RWPE1 (cell line): ENCODE measurements at regions not wholly inside any gene's neighbourhood (a gene's known extent, or its start where the extent isn't known, plus 50 kb on each side); places are given as distances from the start of the nearest gene placed in this dataset.

Source experiments
- CTCF ChIA-PET: fragments of 350-600 bp; sonication (Branson Sonifier 250); formaldehyde crosslinking; extraction: SDS; loops from one replicate; lab custom pipeline; 2021; lab: Yijun Ruan, JAX
- POLR2A ChIA-PET: fragments of 400-600 bp; formaldehyde crosslinking; extraction: SDS; loops from one replicate; lab custom pipeline; 2020; ENCODE audit warnings: antibody characterized with exemption; ENCODE audit not compliant: low non-redundant PET; lab: Yijun Ruan, JAX
- DNase-seq: peaks from one replicate; pipeline ENCODE4 v3.0.0; 2012; ENCODE audit warnings: low spot score
- H3K27ac ChIP-seq: fragments of 450-650 bp; 2 replicates; pipeline ENCODE4 v1.5.1; 2017
- TF ChIP-seq, protein P1 (sequence below): fragments of 450-650 bp; conservative IDR thresholded peaks from 2 replicates; pipeline ENCODE4 v1.5.1; 2017; ENCODE audit warnings: low read depth, mild to moderate bottlenecking

DNA sequence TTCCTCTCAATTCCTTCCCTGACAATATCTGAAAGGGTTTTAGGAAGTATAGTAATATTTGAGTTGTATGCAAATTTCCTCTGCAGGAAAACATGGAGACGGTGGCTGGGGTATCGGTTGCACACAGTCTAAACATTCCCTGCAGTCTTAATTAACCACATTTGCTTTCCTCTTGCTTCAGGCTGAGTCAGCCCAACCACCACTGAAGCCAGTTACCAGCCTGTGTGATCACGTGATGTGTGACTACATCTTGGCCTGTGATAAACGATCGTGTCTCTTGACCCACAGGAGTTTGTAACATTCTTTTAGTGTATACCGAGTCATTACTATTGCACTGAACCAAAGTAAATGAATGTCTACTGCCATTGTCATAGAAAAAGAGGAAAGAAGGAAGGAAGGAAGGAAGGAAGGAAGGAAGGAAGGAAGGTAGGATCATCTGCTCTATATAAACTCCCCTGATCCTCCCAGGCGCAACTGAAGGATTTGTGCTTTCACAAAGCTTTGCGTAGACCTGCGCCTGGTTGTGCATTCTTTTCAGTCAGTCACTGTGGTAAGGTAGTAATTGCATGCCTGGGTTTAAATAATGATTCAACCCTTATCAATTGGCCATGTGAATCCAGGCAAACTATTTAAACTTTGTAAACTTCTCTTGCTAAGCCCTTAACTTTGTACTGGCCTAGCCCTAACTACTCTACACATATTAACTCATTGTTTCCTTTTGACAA is 280.6 kb upstream of the SALL1 start:
- no peak overlapping the region for H3K27ac ChIP-seq
- TF ChIP-seq, protein P1, sequence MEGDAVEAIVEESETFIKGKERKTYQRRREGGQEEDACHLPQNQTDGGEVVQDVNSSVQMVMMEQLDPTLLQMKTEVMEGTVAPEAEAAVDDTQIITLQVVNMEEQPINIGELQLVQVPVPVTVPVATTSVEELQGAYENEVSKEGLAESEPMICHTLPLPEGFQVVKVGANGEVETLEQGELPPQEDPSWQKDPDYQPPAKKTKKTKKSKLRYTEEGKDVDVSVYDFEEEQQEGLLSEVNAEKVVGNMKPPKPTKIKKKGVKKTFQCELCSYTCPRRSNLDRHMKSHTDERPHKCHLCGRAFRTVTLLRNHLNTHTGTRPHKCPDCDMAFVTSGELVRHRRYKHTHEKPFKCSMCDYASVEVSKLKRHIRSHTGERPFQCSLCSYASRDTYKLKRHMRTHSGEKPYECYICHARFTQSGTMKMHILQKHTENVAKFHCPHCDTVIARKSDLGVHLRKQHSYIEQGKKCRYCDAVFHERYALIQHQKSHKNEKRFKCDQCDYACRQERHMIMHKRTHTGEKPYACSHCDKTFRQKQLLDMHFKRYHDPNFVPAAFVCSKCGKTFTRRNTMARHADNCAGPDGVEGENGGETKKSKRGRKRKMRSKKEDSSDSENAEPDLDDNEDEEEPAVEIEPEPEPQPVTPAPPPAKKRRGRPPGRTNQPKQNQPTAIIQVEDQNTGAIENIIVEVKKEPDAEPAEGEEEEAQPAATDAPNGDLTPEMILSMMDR, result no peak
- CTCF ChIA-PET, result interaction anchor here (0.6 kb wide), 1 partner anchor 54 kb away, joined by 3 read pairs; no protein-coding TSS in a partner anchor
- POLR2A ChIA-PET, result no interaction called here
- peak; percentile 66 for DNase-seq

GRCh38 chr16:51430716-51431369 is 279.8 kb upstream of the SALL1 start:
- CTCF ChIA-PET, result interaction anchor here (0.6 kb wide), 3 partner anchors 10 to 1512 kb away, joined by 3 to 7 read pairs (median 4); no protein-coding TSS in a partner anchor
- DNase-seq, result no peak
- TF ChIP-seq, protein P1, result no peak
- POLR2A ChIA-PET, result no interaction called here
- H3K27ac ChIP-seq, result no peak overlapping the region

- TF ChIP-seq, protein P1, result no peak
- POLR2A ChIA-PET, result no interaction called here
- CTCF ChIA-PET, result no interaction called here
- H3K27ac ChIP-seq, result no peak overlapping the region
- DNase-seq, result no peak
Measured at GRCh38 chr16:51429041-51429440, 278.0 kb upstream of the SALL1 start.

GRCh38 chr16:51427085-51427484 is 276.0 kb upstream of the SALL1 start:
- TF ChIP-seq, protein P1, result no peak
- no peak overlapping the region for H3K27ac ChIP-seq
- POLR2A ChIA-PET, result no interaction called here
- CTCF ChIA-PET, result interaction anchor here (0.6 kb wide), 1 partner anchor 1505 kb away, joined by 3 read pairs; no protein-coding TSS in a partner anchor
- DNase-seq, result no peak

DNA sequence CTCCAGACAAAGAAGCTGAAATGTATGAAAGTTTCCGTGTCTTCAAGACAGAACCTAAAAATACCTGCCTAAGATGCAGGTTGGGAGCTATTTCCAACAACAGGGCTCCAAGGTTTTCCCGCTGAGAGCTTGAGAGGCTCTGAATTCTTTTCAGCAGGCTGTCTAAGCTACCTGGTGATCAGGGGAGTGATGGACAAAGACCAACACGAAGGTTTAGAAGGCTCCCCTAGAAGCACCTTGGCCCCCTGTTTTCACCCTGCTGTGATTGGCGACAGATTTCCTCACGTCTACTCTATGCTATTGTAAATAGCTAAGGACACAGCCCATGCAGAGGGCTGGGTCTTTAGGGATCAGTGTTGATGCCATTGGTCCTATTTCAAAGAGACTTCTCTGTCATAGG is 275.2 kb upstream of the SALL1 start:
- ChIA-PET POLR2A (no interaction called here), CTCF (no interaction called here)
- no peak for DNase-seq
- TF ChIP-seq, protein P1, result no peak
- no peak overlapping the region for H3K27ac ChIP-seq

DNA sequence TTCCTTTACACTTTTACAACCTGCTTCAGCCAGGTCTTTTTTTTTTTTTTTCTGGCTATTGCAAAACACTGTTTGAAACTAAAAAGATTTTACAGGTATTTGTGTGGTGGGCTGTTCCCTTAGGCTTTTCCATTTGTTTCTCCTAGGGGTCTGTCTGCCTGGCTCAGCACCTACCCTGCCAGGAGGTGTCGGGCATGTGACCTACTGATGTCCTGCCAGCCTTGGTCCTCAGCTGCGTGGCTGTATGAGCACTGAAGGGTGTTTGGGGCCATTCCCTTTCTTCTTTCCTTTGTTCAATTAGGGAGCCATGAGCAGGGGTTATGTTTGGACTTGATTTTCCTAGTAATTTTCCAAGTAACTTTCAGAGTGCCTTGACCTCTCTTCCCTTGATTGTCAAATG is 269.2 kb upstream of the SALL1 start:
- no peak overlapping the region for H3K27ac ChIP-seq
- ChIA-PET POLR2A (no interaction called here), CTCF (interaction anchor here (0.6 to 0.8 kb wide), 4 partner anchors 11 to 1749 kb away, joined by 3 to 7 read pairs (median 4); no protein-coding TSS in a partner anchor)
- no peak for DNase-seq
- TF ChIP-seq, protein P1, result no peak
